CD8-positive, alpha-beta memory T cell (primary cell): ENCODE measurements at regions not wholly inside any gene's neighbourhood (a gene's known extent, or its start where the extent isn't known, plus 50 kb on each side); places are given as distances from the start of the nearest gene placed in this dataset.

Experiments
- CTCF ChIA-PET: fragments of 350-600 bp; sonication (Branson Sonifier 250); formaldehyde crosslinking; loops from one replicate; lab custom pipeline; 2021; ENCODE audit warnings: antibody characterized with exemption; lab: Charles Lee
- POLR2A ChIA-PET: fragments of 350-600 bp; sonication (Branson Sonifier 250); formaldehyde crosslinking; loops from one replicate; lab custom pipeline; 2021; ENCODE audit warnings: antibody characterized with exemption; lab: Charles Lee
- DNase-seq, 5 donors: peaks; one replicate each; pipeline versions ENCODE4 v3.0.0 to v3.0.0-alpha.2; 2020 to 2022; ENCODE audit warnings: mixed read lengths in 1 of 5
- H3K27ac ChIP-seq: one replicate; pipeline ENCODE4 v1.7.0; 2013; ENCODE audit warnings: low read depth, mild to moderate bottlenecking, low read length, moderate library complexity
- H3K27me3 ChIP-seq: 2 replicates; pipeline ENCODE4 v1.7.0; 2013; ENCODE audit warnings: low read length, mild to moderate bottlenecking; ENCODE audit not compliant: insufficient read depth, poor library complexity, severe bottlenecking
- H3K36me3 ChIP-seq: 2 replicates; pipeline ENCODE4 v1.7.0; 2013; ENCODE audit warnings: mild to moderate bottlenecking, low read length, moderate library complexity; ENCODE audit not compliant: insufficient read depth
- H3K4me1 ChIP-seq: 2 replicates; pipeline ENCODE4 v1.7.0; 2013; ENCODE audit warnings: mild to moderate bottlenecking, low read length, moderate library complexity; ENCODE audit not compliant: insufficient read depth
- H3K4me3 ChIP-seq: 2 replicates; pipeline ENCODE4 v1.7.0; 2013; ENCODE audit warnings: mild to moderate bottlenecking, low read length
- H3K9me3 ChIP-seq: 2 replicates; pipeline ENCODE4 v1.7.0; 2013; ENCODE audit warnings: mild to moderate bottlenecking, low read length
- H3K27ac Mint-ChIP-seq, 8 donors: one replicate each; pipeline ENCODE4 v1.8.0; 2020 to 2021; ENCODE audit warnings: mixed read lengths in 8 of 8, mild to moderate bottlenecking in 6 of 8, inconsistent platforms in 3 of 8, moderate library complexity in 3 of 8
- H3K27me3 Mint-ChIP-seq, 2 donors: one replicate each; pipeline ENCODE4 v1.8.0; 2020 to 2021; ENCODE audit warnings: mixed read lengths in 2 of 2, mild to moderate bottlenecking in 1 of 2, moderate library complexity in 1 of 2
- H3K36me3 Mint-ChIP-seq, 3 donors: one replicate each; pipeline ENCODE4 v1.8.0; 2020 to 2021; ENCODE audit warnings: mixed read lengths in 3 of 3, inconsistent platforms in 1 of 3, mild to moderate bottlenecking in 1 of 3
- H3K4me1 Mint-ChIP-seq, 3 donors: one replicate each; pipeline ENCODE4 v1.8.0; 2020 to 2021; ENCODE audit warnings: mixed read lengths in 3 of 3, inconsistent platforms in 1 of 3, mild to moderate bottlenecking in 1 of 3
- H3K4me3 Mint-ChIP-seq, 7 donors: one replicate each; pipeline ENCODE4 v1.8.0; 2020 to 2021; ENCODE audit warnings: mixed read lengths in 7 of 7, mild to moderate bottlenecking in 6 of 7, moderate library complexity in 4 of 7, inconsistent platforms in 2 of 7
- H3K9me3 Mint-ChIP-seq, 5 donors: one replicate each; pipeline ENCODE4 v1.8.0; 2020 to 2022; ENCODE audit warnings: mixed read lengths in 5 of 5, mild to moderate bottlenecking in 3 of 5, moderate library complexity in 2 of 5, inconsistent platforms in 1 of 5

DNA sequence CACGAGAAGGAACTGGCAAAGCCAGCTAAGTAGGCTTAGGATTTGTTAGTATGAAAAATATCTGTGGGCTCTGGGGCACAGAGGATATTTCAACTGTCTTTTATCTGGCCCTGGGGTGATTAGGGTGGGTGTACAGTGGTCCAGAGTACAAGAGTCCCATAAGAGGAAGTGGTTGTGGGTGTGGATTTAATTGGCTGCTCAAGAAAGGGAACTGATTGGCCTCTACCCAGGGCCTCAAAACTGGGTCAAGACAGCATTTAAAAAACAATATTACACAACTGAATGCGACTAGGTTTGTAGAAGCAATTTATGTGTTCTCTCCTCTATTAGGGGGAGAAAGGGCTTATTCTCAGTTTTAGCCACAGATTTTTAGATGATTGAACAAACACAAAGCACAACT is 1353.4 kb upstream of the WWC1 start:
- Mint-ChIP-seq H3K9me3 (peaks cover 6 to 22% (median 7%) of the 10 kb centered on the region in 5 donors), H3K27ac (no peak overlapping the region), H3K27me3 (no peaks in the 10 kb centered on the region), H3K36me3 (no peaks in the 10 kb centered on the region), H3K4me1 (no peaks in the 10 kb centered on the region), H3K4me3 (no peak overlapping the region)
- Histone ChIP-seq H3K4me1 (no peaks in the 10 kb centered on the region), H3K36me3 (no peaks in the 10 kb centered on the region), H3K27me3 (no peaks in the 10 kb centered on the region), H3K9me3 (no peaks in the 10 kb centered on the region), H3K4me3 (no peak overlapping the region), H3K27ac (no peak overlapping the region)
- ChIA-PET CTCF (no interaction called here), POLR2A (no interaction called here)
- DNase-seq = no peak

DNA sequence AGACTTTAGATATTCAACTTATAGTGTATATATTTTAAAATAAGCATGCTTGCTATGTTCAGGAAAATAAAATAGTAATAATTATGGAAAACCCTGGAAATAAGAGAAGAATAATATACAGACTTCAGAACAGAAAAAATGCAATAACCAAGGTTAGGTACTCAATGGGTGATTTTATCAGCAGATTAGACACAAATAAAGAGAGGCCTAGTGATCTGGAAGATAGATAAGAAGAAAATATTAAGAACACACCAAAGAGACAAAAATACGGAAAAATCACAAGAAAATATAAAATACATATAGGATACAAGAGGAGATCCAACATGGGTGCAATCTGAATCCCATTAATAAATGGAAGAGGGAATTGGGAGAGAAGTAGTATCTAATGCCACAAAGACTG is 1348.5 kb upstream of the WWC1 start:
- no peaks in the 10 kb centered on the region for H3K27me3 Mint-ChIP-seq
- H3K36me3 Mint-ChIP-seq = no peaks in the 10 kb centered on the region

GRCh38 chr5:166947045-166947444 is 1344.4 kb upstream of the WWC1 start:
- no peaks in the 10 kb centered on the region for H3K27me3 Mint-ChIP-seq
- H3K36me3 Mint-ChIP-seq = no peaks in the 10 kb centered on the region
- Histone ChIP-seq H3K36me3 (no peaks in the 10 kb centered on the region), H3K4me1 (no peaks in the 10 kb centered on the region), H3K27me3 (no peaks in the 10 kb centered on the region), H3K27ac (no peak overlapping the region), H3K9me3 (no peaks in the 10 kb centered on the region), H3K4me3 (no peak overlapping the region)
- DNase-seq = no peak
- H3K4me3 Mint-ChIP-seq = no peak overlapping the region
- no peaks in the 10 kb centered on the region for H3K4me1 Mint-ChIP-seq
- CTCF ChIA-PET = no interaction called here
- H3K9me3 Mint-ChIP-seq = peaks cover 3 to 40% (median 4%) of the 10 kb centered on the region in 5 donors
- no peak overlapping the region for H3K27ac Mint-ChIP-seq
- POLR2A ChIA-PET = no interaction called here

More for the DNA sequence above, 1348.5 kb upstream of the WWC1 start:
- H3K4me3 Mint-ChIP-seq = no peak overlapping the region
- Histone ChIP-seq H3K9me3 (no peaks in the 10 kb centered on the region), H3K27me3 (no peaks in the 10 kb centered on the region), H3K36me3 (no peaks in the 10 kb centered on the region), H3K4me1 (no peaks in the 10 kb centered on the region), H3K4me3 (no peak overlapping the region), H3K27ac (no peak overlapping the region)
- ChIA-PET POLR2A (no interaction called here), CTCF (no interaction called here)
- peaks cover 7 to 35% (median 13%) of the 10 kb centered on the region in 5 donors for H3K9me3 Mint-ChIP-seq
- no peaks in the 10 kb centered on the region for H3K4me1 Mint-ChIP-seq
- no peak for DNase-seq
- no peak overlapping the region for H3K27ac Mint-ChIP-seq

GRCh38 chr5:166948679-166949078 is 1342.8 kb upstream of the WWC1 start:
- CTCF ChIA-PET = no interaction called here
- H3K27me3 Mint-ChIP-seq = no peaks in the 10 kb centered on the region
- Histone ChIP-seq H3K27ac (no peak overlapping the region), H3K27me3 (no peaks in the 10 kb centered on the region), H3K4me1 (no peaks in the 10 kb centered on the region), H3K4me3 (no peak overlapping the region), H3K36me3 (no peaks in the 10 kb centered on the region), H3K9me3 (no peaks in the 10 kb centered on the region)
- no peak for DNase-seq
- H3K4me1 Mint-ChIP-seq = no peaks in the 10 kb centered on the region
- POLR2A ChIA-PET = no interaction called here
- H3K9me3 Mint-ChIP-seq = peaks cover 0 to 27% (median 2%) of the 10 kb centered on the region in 5 donors
- no peak overlapping the region for H3K4me3 Mint-ChIP-seq
- H3K36me3 Mint-ChIP-seq = no peaks in the 10 kb centered on the region
- no peak overlapping the region for H3K27ac Mint-ChIP-seq

DNA sequence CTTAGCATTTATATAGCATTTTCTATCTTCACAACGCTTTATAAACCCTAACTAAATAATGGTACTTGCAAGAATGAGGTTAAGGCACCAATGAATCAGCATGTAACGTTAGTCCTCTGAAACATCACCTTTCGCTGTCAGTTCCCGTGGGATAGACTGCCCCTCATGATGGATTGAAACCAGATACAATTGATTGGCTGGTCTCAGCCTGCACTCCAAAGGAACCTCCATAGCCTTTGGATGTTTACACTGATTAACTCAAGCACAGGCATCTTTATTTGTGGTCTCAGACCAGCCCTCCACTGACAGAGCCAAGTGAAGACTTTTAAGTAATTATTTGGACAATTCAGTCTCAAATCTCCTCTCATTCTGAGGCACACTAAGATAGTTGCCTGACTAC is 1339.4 kb upstream of the WWC1 start:
- POLR2A ChIA-PET = no interaction called here
- H3K4me1 Mint-ChIP-seq = no peaks in the 10 kb centered on the region
- no peaks in the 10 kb centered on the region for H3K36me3 Mint-ChIP-seq
- H3K27ac ChIP-seq = no peak overlapping the region
- no peaks in the 10 kb centered on the region for H3K9me3 ChIP-seq
- H3K4me3 ChIP-seq = no peak overlapping the region
- H3K4me1 ChIP-seq = no peaks in the 10 kb centered on the region
- no peak overlapping the region for H3K4me3 Mint-ChIP-seq
- no peak for DNase-seq
- no peaks in the 10 kb centered on the region for H3K27me3 Mint-ChIP-seq
- no peaks in the 10 kb centered on the region for H3K36me3 ChIP-seq
- H3K27me3 ChIP-seq = no peaks in the 10 kb centered on the region
- CTCF ChIA-PET = no interaction called here
- H3K27ac Mint-ChIP-seq = no peak overlapping the region
- H3K9me3 Mint-ChIP-seq = peaks cover 0 to 24% (median 3%) of the 10 kb centered on the region in 5 donors

DNA sequence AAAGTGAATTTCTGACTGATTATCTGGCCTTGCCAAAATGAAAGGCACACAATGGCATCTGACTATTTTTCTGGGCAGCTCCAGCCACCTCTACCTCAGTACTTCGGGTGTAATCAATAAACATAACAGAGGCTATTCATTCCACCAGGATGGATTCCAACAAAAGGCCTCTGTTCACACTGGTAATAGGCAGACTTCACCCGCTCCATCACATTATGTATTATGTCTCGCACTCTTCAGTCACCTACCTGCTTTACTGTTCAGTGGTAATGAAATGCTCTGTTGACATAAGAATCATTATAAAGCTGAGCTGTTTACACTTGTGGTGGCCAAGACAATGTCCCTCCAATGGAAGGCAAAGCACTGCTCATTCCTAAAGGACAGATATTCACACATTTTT is 1333.7 kb upstream of the WWC1 start:
- Histone ChIP-seq H3K4me3 (no peak overlapping the region), H3K27ac (no peak overlapping the region), H3K36me3 (no peaks in the 10 kb centered on the region), H3K9me3 (no peaks in the 10 kb centered on the region), H3K4me1 (no peaks in the 10 kb centered on the region), H3K27me3 (no peaks in the 10 kb centered on the region)
- no peaks in the 10 kb centered on the region for H3K4me1 Mint-ChIP-seq
- H3K9me3 Mint-ChIP-seq = peaks cover 3 to 10% (median 7%) of the 10 kb centered on the region in 5 donors
- ChIA-PET CTCF (no interaction called here), POLR2A (no interaction called here)
- H3K4me3 Mint-ChIP-seq = no peak overlapping the region
- no peaks in the 10 kb centered on the region for H3K36me3 Mint-ChIP-seq
- no peak overlapping the region for H3K27ac Mint-ChIP-seq
- H3K27me3 Mint-ChIP-seq = no peaks in the 10 kb centered on the region
- no peak for DNase-seq

DNA sequence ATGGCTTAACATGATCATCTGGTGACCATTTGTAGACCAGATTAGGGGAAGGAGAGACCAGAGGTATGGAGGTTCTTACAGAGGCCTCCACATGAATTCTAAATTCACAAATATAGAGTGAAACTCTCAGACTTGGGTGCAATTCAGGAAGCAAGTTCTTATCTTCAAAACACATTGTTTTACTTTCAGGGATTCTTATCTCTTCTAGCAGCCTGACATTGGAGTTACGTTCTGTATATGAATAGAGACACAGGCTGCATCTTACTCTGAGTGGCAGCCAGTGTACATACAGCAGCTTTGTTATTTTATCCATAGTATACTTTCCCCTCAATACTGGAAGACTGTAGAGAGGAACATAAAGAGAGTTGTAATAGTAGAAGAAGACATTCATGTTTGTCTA is 1331.7 kb upstream of the WWC1 start:
- Histone ChIP-seq H3K4me1 (no peaks in the 10 kb centered on the region), H3K9me3 (no peaks in the 10 kb centered on the region), H3K27ac (no peak overlapping the region), H3K27me3 (no peaks in the 10 kb centered on the region), H3K4me3 (no peak overlapping the region), H3K36me3 (no peaks in the 10 kb centered on the region)
- Mint-ChIP-seq H3K36me3 (no peaks in the 10 kb centered on the region), H3K4me1 (no peaks in the 10 kb centered on the region), H3K27ac (no peak overlapping the region), H3K9me3 (peaks cover 3 to 16% (median 8%) of the 10 kb centered on the region in 5 donors), H3K4me3 (no peak overlapping the region), H3K27me3 (no peaks in the 10 kb centered on the region)
- ChIA-PET CTCF (no interaction called here), POLR2A (no interaction called here)
- DNase-seq = no peak

DNA sequence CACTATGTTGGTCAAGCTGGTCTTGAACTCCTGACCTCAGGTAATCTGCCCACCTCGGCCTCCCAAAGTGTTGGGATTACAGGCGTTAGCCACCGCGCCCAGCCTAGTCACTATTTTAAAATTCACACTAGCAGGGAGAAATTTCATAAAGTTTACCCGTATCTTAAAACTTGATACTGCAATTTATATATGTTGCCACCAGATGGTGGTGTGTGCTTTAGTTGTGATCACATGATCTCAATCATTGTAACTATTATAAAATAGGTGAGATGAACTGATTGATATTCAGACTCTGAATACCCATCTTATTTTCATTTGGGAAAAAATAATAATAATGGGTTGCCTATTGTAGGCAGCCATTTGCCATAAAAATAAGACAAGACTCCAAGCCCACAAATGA is 1330.4 kb upstream of the WWC1 start:
- peaks cover 3 to 23% (median 9%) of the 10 kb centered on the region in 5 donors for H3K9me3 Mint-ChIP-seq
- no peaks in the 10 kb centered on the region for H3K4me1 Mint-ChIP-seq
- H3K36me3 Mint-ChIP-seq = no peaks in the 10 kb centered on the region
- no peak overlapping the region for H3K27ac ChIP-seq
- no peak overlapping the region for H3K4me3 ChIP-seq
- ChIA-PET CTCF (no interaction called here), POLR2A (no interaction called here)
- DNase-seq = no peak
- H3K27me3 ChIP-seq = no peaks in the 10 kb centered on the region
- H3K27me3 Mint-ChIP-seq = no peaks in the 10 kb centered on the region
- no peak overlapping the region for H3K4me3 Mint-ChIP-seq
- H3K27ac Mint-ChIP-seq = no peak overlapping the region
- H3K9me3 ChIP-seq = no peaks in the 10 kb centered on the region
- H3K4me1 ChIP-seq = no peaks in the 10 kb centered on the region
- H3K36me3 ChIP-seq = no peaks in the 10 kb centered on the region

- no peak overlapping the region for H3K27ac ChIP-seq
- no peak overlapping the region for H3K4me3 ChIP-seq
- DNase-seq = no peak
- Mint-ChIP-seq H3K9me3 (peaks cover 3 to 24% (median 9%) of the 10 kb centered on the region in 5 donors), H3K27ac (no peak overlapping the region), H3K27me3 (no peaks in the 10 kb centered on the region), H3K4me1 (no peaks in the 10 kb centered on the region), H3K36me3 (no peaks in the 10 kb centered on the region), H3K4me3 (no peak overlapping the region)
- no peaks in the 10 kb centered on the region for H3K4me1 ChIP-seq
- CTCF ChIA-PET = no interaction called here
- H3K27me3 ChIP-seq = no peaks in the 10 kb centered on the region
- no peaks in the 10 kb centered on the region for H3K36me3 ChIP-seq
- H3K9me3 ChIP-seq = no peaks in the 10 kb centered on the region
- POLR2A ChIA-PET = no interaction called here
Measured at GRCh38 chr5:166961913-166962312, 1329.5 kb upstream of the WWC1 start.
